ENCODE measurements at regions not wholly inside any gene's neighbourhood (a gene's known extent, or its start where the extent isn't known, plus 50 kb on each side); places are given as distances from the start of the nearest gene placed in this dataset.

DNA sequence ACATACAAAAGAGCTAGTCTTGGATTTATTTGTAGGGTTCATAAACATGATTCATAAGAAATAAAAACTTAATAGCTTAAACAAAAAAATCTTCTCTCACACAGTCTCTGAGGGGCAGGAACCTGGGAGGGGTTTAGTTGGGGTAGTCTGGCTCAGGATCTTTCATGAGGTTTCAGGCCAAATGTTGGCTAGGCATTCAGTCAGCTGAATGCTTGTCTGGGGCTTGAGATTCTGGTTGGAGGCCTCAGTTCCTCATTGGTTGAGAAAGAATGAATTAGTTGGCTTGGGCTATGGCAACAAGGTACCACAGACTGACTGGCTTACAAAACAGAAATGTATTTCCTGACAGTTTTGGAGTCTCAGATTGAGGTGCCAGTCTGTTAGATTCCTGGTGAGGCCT lies 74.3 kb downstream of the ANKRD7 start:
- FAIRE-seq = no peak
- H3K4me1 ChIP-seq = no peaks in the 10 kb centered on the region
- POLR2A ChIA-PET = no interaction called here
- TF ChIP-seq NFE2L2 (conservative IDR thresholded peaks at IDR 0.05; ENCODE audit: low read length) (no peak), ZC3H11A (IDR thresholded peaks at IDR 0.05) (no peak), ZFP36 (IDR thresholded peaks at IDR 0.05; ENCODE audit: borderline replicate concordance, partially characterized antibody) (no peak), RAD21 (conservative IDR thresholded peaks at IDR 0.05 in 1 of 2, IDR thresholded peaks at IDR 0.05 in 1 of 2) (no peak)
- TF ChIP-seq, protein P1, sequence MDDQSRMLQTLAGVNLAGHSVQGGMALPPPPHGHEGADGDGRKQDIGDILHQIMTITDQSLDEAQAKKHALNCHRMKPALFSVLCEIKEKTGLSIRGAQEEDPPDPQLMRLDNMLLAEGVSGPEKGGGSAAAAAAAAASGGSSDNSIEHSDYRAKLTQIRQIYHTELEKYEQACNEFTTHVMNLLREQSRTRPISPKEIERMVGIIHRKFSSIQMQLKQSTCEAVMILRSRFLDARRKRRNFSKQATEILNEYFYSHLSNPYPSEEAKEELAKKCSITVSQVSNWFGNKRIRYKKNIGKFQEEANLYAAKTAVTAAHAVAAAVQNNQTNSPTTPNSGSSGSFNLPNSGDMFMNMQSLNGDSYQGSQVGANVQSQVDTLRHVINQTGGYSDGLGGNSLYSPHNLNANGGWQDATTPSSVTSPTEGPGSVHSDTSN (IDR thresholded peaks at IDR 0.05) = no peak
- TF ChIP-seq, protein P2, sequence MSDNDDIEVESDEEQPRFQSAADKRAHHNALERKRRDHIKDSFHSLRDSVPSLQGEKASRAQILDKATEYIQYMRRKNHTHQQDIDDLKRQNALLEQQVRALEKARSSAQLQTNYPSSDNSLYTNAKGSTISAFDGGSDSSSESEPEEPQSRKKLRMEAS (IDR thresholded peaks at IDR 0.05) = no peak
- TF ChIP-seq, protein P3, sequence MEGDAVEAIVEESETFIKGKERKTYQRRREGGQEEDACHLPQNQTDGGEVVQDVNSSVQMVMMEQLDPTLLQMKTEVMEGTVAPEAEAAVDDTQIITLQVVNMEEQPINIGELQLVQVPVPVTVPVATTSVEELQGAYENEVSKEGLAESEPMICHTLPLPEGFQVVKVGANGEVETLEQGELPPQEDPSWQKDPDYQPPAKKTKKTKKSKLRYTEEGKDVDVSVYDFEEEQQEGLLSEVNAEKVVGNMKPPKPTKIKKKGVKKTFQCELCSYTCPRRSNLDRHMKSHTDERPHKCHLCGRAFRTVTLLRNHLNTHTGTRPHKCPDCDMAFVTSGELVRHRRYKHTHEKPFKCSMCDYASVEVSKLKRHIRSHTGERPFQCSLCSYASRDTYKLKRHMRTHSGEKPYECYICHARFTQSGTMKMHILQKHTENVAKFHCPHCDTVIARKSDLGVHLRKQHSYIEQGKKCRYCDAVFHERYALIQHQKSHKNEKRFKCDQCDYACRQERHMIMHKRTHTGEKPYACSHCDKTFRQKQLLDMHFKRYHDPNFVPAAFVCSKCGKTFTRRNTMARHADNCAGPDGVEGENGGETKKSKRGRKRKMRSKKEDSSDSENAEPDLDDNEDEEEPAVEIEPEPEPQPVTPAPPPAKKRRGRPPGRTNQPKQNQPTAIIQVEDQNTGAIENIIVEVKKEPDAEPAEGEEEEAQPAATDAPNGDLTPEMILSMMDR (IDR thresholded peaks at IDR 0.05) = no peak
- TF ChIP-seq, protein P4, sequence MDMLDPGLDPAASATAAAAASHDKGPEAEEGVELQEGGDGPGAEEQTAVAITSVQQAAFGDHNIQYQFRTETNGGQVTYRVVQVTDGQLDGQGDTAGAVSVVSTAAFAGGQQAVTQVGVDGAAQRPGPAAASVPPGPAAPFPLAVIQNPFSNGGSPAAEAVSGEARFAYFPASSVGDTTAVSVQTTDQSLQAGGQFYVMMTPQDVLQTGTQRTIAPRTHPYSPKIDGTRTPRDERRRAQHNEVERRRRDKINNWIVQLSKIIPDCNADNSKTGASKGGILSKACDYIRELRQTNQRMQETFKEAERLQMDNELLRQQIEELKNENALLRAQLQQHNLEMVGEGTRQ (IDR thresholded peaks at IDR 0.05) = no peak
- no peak overlapping the region for H3K4me2 ChIP-seq
- H3K4me3 ChIP-seq = no peak overlapping the region
- no peak for ATAC-seq
- no peak overlapping the region for H3K27ac ChIP-seq
- no peaks in the 10 kb centered on the region for H3K9me3 ChIP-seq
- DNase-seq (ENCODE audit: low read depth in 1 of 2, low spot score in 1 of 2) = no peak
- CTCF ChIA-PET = no interaction called here

DNA sequence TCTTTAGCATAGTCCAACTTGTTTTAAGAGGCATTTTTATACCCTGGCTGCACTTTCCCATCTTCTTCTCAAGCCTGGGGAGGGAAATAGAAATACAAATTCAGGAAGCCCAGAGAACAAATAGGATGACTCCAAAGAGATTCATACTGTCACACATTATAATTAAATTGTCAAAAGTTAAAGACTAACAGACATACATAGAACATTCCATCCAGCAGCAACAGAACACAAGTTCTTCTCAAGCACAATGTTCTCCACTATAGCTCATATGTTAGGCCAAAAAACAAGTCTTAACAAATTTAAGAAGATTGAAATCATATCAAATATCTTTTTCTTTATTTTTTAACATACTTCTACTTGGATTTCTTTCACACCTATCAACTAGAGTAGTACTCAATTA lies 75.7 kb downstream of the ANKRD7 start:
- Histone ChIP-seq H3K4me3 (no peak overlapping the region), H3K4me1 (no peaks in the 10 kb centered on the region), H3K27ac (no peak overlapping the region), H3K9me3 (no peaks in the 10 kb centered on the region), H3K4me2 (no peak overlapping the region)
- ChIA-PET POLR2A (no interaction called here), CTCF (no interaction called here)
- no peak for ATAC-seq
- FAIRE-seq = no peak
- no peak for DNase-seq (ENCODE audit: low read depth in 1 of 2, low spot score in 1 of 2)
- no peak for TF ChIP-seq HOXB5 (CRISPR knock-in tag; IDR thresholded peaks at IDR 0.05)
- TF ChIP-seq MAZ (IDR thresholded peaks at IDR 0.05; ENCODE audit: borderline replicate concordance, low read depth, low read length) = no peak
- TF ChIP-seq HDAC2 (IDR thresholded peaks at IDR 0.05) = no peak
- no peak for TF ChIP-seq POLR2AphosphoS2 (conservative IDR thresholded peaks at IDR 0.05; ENCODE audit: low read length)
- TF ChIP-seq ESRRA (IDR thresholded peaks at IDR 0.05; ENCODE audit: borderline replicate concordance, low read length) = no peak
- TF ChIP-seq PHF8 (IDR thresholded peaks at IDR 0.05; ENCODE audit: borderline replicate concordance, low read depth) = no peak
- no peak for TF ChIP-seq NPAS2 (CRISPR knock-in tag; IDR thresholded peaks at IDR 0.05; ENCODE audit: borderline replicate concordance)
- no peak for TF ChIP-seq GATA3 (IDR thresholded peaks at IDR 0.05; ENCODE audit: borderline replicate concordance)
- TF ChIP-seq MYC (IDR thresholded peaks at IDR 0.05; ENCODE audit: borderline replicate concordance, low read length) = no peak
- TF ChIP-seq, protein P5, sequence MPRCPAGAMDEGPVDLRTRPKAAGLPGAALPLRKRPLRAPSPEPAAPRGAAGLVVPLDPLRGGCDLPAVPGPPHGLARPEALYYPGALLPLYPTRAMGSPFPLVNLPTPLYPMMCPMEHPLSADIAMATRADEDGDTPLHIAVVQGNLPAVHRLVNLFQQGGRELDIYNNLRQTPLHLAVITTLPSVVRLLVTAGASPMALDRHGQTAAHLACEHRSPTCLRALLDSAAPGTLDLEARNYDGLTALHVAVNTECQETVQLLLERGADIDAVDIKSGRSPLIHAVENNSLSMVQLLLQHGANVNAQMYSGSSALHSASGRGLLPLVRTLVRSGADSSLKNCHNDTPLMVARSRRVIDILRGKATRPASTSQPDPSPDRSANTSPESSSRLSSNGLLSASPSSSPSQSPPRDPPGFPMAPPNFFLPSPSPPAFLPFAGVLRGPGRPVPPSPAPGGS (IDR thresholded peaks at IDR 0.05) = no peak
- TF ChIP-seq, protein P3 (IDR thresholded peaks at IDR 0.05) = no peak
- no peak for TF ChIP-seq CHD2 (IDR thresholded peaks at IDR 0.05; ENCODE audit: low read length, partially characterized antibody)
- TF ChIP-seq CHD4 (IDR thresholded peaks at IDR 0.05; ENCODE audit: borderline replicate concordance) = no peak
- TF ChIP-seq SMC3 (IDR thresholded peaks at IDR 0.05) = no peak
- TF ChIP-seq EP300 (IDR thresholded peaks at IDR 0.05) = no peak
- TF ChIP-seq SREBF2 (IDR thresholded peaks at IDR 0.05) = no peak
- no peak for TF ChIP-seq RNF2 (IDR thresholded peaks at IDR 0.05; ENCODE audit: borderline replicate concordance, low read depth)
- no peak for TF ChIP-seq ZC3H11A (IDR thresholded peaks at IDR 0.05)
- TF ChIP-seq CBX2 (IDR thresholded peaks at IDR 0.05; ENCODE audit: borderline replicate concordance, low read depth) = no peak
- TF ChIP-seq, protein P4 (IDR thresholded peaks at IDR 0.05) = no peak
